ENCODE measurements at regions not wholly inside any gene's neighbourhood (a gene's known extent, or its start where the extent isn't known, plus 50 kb on each side); places are given as distances from the start of the nearest gene placed in this dataset.

GRCh38 chr7:91608606-91609005 is 271.9 kb downstream of the MTERF1 start:
- no peak overlapping the region for H3K4me3 ChIP-seq (ENCODE audit: low read depth in 2 of 2, low read length in 2 of 2)
- no TSS peak for BruUV-seq (replicated peaks)
- no peak for TF ChIP-seq REST (IDR thresholded peaks at IDR 0.05; ENCODE audit: insufficient read depth in 1 of 2, low read depth in 2 of 2, low read length in 1 of 2)
- TF ChIP-seq CTCF (IDR thresholded peaks at IDR 0.05), result no peak
- TF ChIP-seq TCF7L2 (IDR thresholded peaks at IDR 0.05; ENCODE audit: low read depth, low read length), result no peak
- TF ChIP-seq POLR2AphosphoS5 (IDR thresholded peaks at IDR 0.05; ENCODE audit: low read depth, low read length), result no peak
- TF ChIP-seq SIN3A (IDR thresholded peaks at IDR 0.05; ENCODE audit: borderline replicate concordance, insufficient read depth, low read depth, low read length), result no peak
- H3K36me3 ChIP-seq (ENCODE audit: control insufficient read depth, insufficient read depth, low read length), result no peaks in the 10 kb centered on the region
- CTCF ChIA-PET, result no interaction called here
- intact Hi-C loops (cut with micrococcal nuclease; ENCODE audit: unreplicated experiment), result no loop called here
- no peak overlapping the region for H3K27ac ChIP-seq (ENCODE audit: low read length)
- H3K9me3 ChIP-seq (ENCODE audit: control insufficient read depth, insufficient read depth, low read depth, low read length), result no peaks in the 10 kb centered on the region
- no peak for ATAC-seq
- H3K4me1 ChIP-seq (ENCODE audit: control insufficient read depth, insufficient read depth, low read length), result no peaks in the 10 kb centered on the region
- no peaks in the 10 kb centered on the region for H3K27me3 ChIP-seq (ENCODE audit: control insufficient read depth, insufficient read depth, low read length)
- no peak for DNase-seq (ENCODE audit: low read depth, low spot score)
- POLR2A ChIA-PET, result no interaction called here
- in situ Hi-C loops (cut with HindIII; ENCODE audit: low pct_unique_long_range_greater_than_20kb, low sequenced_read_pairs), result no loop called here

GRCh38 chr7:91609525-91609924 is 271.0 kb downstream of the MTERF1 start:
- ATAC-seq, result no peak
- CTCF ChIA-PET, result no interaction called here

More at GRCh38 chr7:91609525-91609924, 271.0 kb downstream of the MTERF1 start:
- intact Hi-C loops (cut with micrococcal nuclease; ENCODE audit: unreplicated experiment) (no loop called here), in situ Hi-C loops (cut with HindIII; ENCODE audit: low pct_unique_long_range_greater_than_20kb, low sequenced_read_pairs) (no loop called here)
- Histone ChIP-seq H3K27ac (ENCODE audit: low read length) (no peak overlapping the region), H3K9me3 (ENCODE audit: control insufficient read depth, insufficient read depth, low read depth, low read length) (no peaks in the 10 kb centered on the region), H3K36me3 (ENCODE audit: control insufficient read depth, insufficient read depth, low read length) (no peaks in the 10 kb centered on the region), H3K27me3 (ENCODE audit: control insufficient read depth, insufficient read depth, low read length) (no peaks in the 10 kb centered on the region), H3K4me3 (ENCODE audit: low read depth in 2 of 2, low read length in 2 of 2) (no peak overlapping the region), H3K4me1 (ENCODE audit: control insufficient read depth, insufficient read depth, low read length) (no peaks in the 10 kb centered on the region)
- POLR2A ChIA-PET, result no interaction called here
- DNase-seq (ENCODE audit: low read depth, low spot score), result no peak
- BruUV-seq (replicated peaks), result no TSS peak
- no peak for TF ChIP-seq CTCF (IDR thresholded peaks at IDR 0.05)
- TF ChIP-seq REST (IDR thresholded peaks at IDR 0.05; ENCODE audit: insufficient read depth in 1 of 2, low read depth in 2 of 2, low read length in 1 of 2), result no peak
- TF ChIP-seq POLR2AphosphoS5 (IDR thresholded peaks at IDR 0.05; ENCODE audit: low read depth, low read length), result no peak
- no peak for TF ChIP-seq TCF7L2 (IDR thresholded peaks at IDR 0.05; ENCODE audit: low read depth, low read length)
- no peak for TF ChIP-seq SIN3A (IDR thresholded peaks at IDR 0.05; ENCODE audit: borderline replicate concordance, insufficient read depth, low read depth, low read length)

All from Panc1 (cell line).